ENCODE measurements at regions not wholly inside any gene's neighbourhood (a gene's known extent, or its start where the extent isn't known, plus 50 kb on each side); places are given as distances from the start of the nearest gene placed in this dataset.
"Not testable (repeated sequence)": the region's sequence is repeated elsewhere in the genome, so short reads cannot be mapped to it uniquely, and the experiment has no call there.

- DNase-seq = no peak
Observed at GRCh38 chr2:66242099-66242789, 192.7 kb upstream of the MEIS1 start.

- DNase-seq = no peak
Observed at GRCh38 chr2:66240286-66240685, 194.6 kb upstream of the MEIS1 start.

GRCh38 chr2:66239655-66240054 lies 195.3 kb upstream of the MEIS1 start:
- DNase-seq = no peak

GRCh38 chr2:66237803-66238379 lies 197.0 kb upstream of the MEIS1 start:
- no peak for DNase-seq

GRCh38 chr2:66236816-66237802 lies 197.8 kb upstream of the MEIS1 start:
- no peak for DNase-seq

- DNase-seq = no peak
Observed at GRCh38 chr2:66236067-66236685, 198.7 kb upstream of the MEIS1 start.

- DNase-seq = no peak
Observed at GRCh38 chr2:66235428-66235827, 199.5 kb upstream of the MEIS1 start.

- no peak for DNase-seq
Observed at GRCh38 chr2:66233981-66234380, 200.9 kb upstream of the MEIS1 start.

GRCh38 chr2:66228128-66228547 lies 206.8 kb upstream of the MEIS1 start:
- no peak for DNase-seq

GRCh38 chr2:66217039-66217585 lies 217.8 kb upstream of the MEIS1 start:
- no peak for DNase-seq

GRCh38 chr2:66212749-66213148 lies 222.2 kb upstream of the MEIS1 start:
- no peak for DNase-seq

GRCh38 chr2:66202586-66202985 lies 232.3 kb upstream of the MEIS1 start:
- DNase-seq = no peak

GRCh38 chr2:66201242-66201641 lies 233.7 kb upstream of the MEIS1 start:
- DNase-seq = no peak

GRCh38 chr2:66198873-66199272 lies 236.1 kb upstream of the MEIS1 start:
- no peak for DNase-seq

GRCh38 chr2:66192888-66193287 lies 242.0 kb upstream of the MEIS1 start:
- no peak for DNase-seq

- DNase-seq = no peak
Observed at GRCh38 chr2:66191311-66191710, 243.6 kb upstream of the MEIS1 start.

- DNase-seq = no peak
Observed at GRCh38 chr2:66189553-66189952, 245.4 kb upstream of the MEIS1 start.

- DNase-seq = no peak
Observed at GRCh38 chr2:66186537-66186936, 248.4 kb upstream of the MEIS1 start.

- no peak for DNase-seq
Observed at GRCh38 chr2:66185497-66186054, 249.3 kb upstream of the MEIS1 start.

- DNase-seq = not testable (repeated sequence)
Observed at GRCh38 chr2:66177128-66177796, 257.7 kb upstream of the MEIS1 start.

- no peak for DNase-seq
Observed at GRCh38 chr2:66174491-66174890, 260.4 kb upstream of the MEIS1 start.

- DNase-seq = no peak
Observed at GRCh38 chr2:66173645-66174044, 261.3 kb upstream of the MEIS1 start.

Data from stimulated activated CD4-positive, alpha-beta T cell treated with anti-CD3 and anti-CD28 coated beads, Interleukin-4, amount 100 ng/mL, for 24 hours (primary cell).